ENCODE measurements at regions not wholly inside any gene's neighbourhood (a gene's known extent, or its start where the extent isn't known, plus 50 kb on each side); places are given as distances from the start of the nearest gene placed in this dataset.
A peak's percentile ranks its signal among the peaks of the same experiment; 100 is the strongest.

GRCh38 chr14:97489750-97490149 is 692.6 kb downstream of the VRK1 start:
- no peaks in the 10 kb centered on the region for H3K36me3 Mint-ChIP-seq (ENCODE audit: low read depth)
- no peak overlapping the region for H3K9ac ChIP-seq (ENCODE audit: extremely low read depth, low read length, poor library complexity, severe bottlenecking)
- TF ChIP-seq, protein P1, sequence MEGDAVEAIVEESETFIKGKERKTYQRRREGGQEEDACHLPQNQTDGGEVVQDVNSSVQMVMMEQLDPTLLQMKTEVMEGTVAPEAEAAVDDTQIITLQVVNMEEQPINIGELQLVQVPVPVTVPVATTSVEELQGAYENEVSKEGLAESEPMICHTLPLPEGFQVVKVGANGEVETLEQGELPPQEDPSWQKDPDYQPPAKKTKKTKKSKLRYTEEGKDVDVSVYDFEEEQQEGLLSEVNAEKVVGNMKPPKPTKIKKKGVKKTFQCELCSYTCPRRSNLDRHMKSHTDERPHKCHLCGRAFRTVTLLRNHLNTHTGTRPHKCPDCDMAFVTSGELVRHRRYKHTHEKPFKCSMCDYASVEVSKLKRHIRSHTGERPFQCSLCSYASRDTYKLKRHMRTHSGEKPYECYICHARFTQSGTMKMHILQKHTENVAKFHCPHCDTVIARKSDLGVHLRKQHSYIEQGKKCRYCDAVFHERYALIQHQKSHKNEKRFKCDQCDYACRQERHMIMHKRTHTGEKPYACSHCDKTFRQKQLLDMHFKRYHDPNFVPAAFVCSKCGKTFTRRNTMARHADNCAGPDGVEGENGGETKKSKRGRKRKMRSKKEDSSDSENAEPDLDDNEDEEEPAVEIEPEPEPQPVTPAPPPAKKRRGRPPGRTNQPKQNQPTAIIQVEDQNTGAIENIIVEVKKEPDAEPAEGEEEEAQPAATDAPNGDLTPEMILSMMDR (conservative IDR thresholded peaks at IDR 0.05) = no peak
- WGBS, 2 experiments (ENCODE audit: insufficient coverage in 1 of 2, insufficient read length in 1 of 2) = 75 to 85% methylated on average over 6 to 8 of the region's 10 CpGs
- peaks cover 8% of the 10 kb centered on the region for H3K9me3 ChIP-seq (ENCODE audit: control insufficient read depth, low read length)
- peaks cover 10% of the 10 kb centered on the region for H3K27me3 ChIP-seq (ENCODE audit: control insufficient read depth, insufficient read depth, low read length, poor library complexity, severe bottlenecking)
- H3K4me1 Mint-ChIP-seq = peaks cover 16% of the 10 kb centered on the region
- no peak overlapping the region for H3K4me3 Mint-ChIP-seq
- no peaks in the 10 kb centered on the region for H3K36me3 ChIP-seq (ENCODE audit: control insufficient read depth, insufficient read depth, low read length)
- H3K4me1 ChIP-seq (ENCODE audit: control insufficient read depth, insufficient read depth, low read length) = peaks cover 2% of the 10 kb centered on the region
- H3K27me3 Mint-ChIP-seq (ENCODE audit: insufficient read depth) = peaks cover 9% of the 10 kb centered on the region
- H3K9me3 Mint-ChIP-seq = peaks cover 2% of the 10 kb centered on the region
- no peak for DNase-seq
- no peak overlapping the region for H3K27ac ChIP-seq (ENCODE audit: low read depth, low read length)
- no peak overlapping the region for H3K27ac Mint-ChIP-seq
- H3K4me3 ChIP-seq (ENCODE audit: low read length) = no peak overlapping the region

GRCh38 chr14:97490521-97491070 is 693.4 kb downstream of the VRK1 start:
- H3K27ac ChIP-seq (ENCODE audit: low read depth, low read length) = no peak overlapping the region
- H3K36me3 ChIP-seq (ENCODE audit: control insufficient read depth, insufficient read depth, low read length) = no peaks in the 10 kb centered on the region
- TF ChIP-seq, protein P1 (conservative IDR thresholded peaks at IDR 0.05) = no peak
- H3K27me3 Mint-ChIP-seq (ENCODE audit: insufficient read depth) = peaks cover 9% of the 10 kb centered on the region
- H3K9ac ChIP-seq (ENCODE audit: extremely low read depth, low read length, poor library complexity, severe bottlenecking) = no peak overlapping the region
- H3K4me3 Mint-ChIP-seq = no peak overlapping the region
- peaks cover 10% of the 10 kb centered on the region for H3K27me3 ChIP-seq (ENCODE audit: control insufficient read depth, insufficient read depth, low read length, poor library complexity, severe bottlenecking)
- peaks cover 2% of the 10 kb centered on the region for H3K9me3 Mint-ChIP-seq
- no peak overlapping the region for H3K27ac Mint-ChIP-seq
- peak; percentile 64 for DNase-seq
- H3K4me1 ChIP-seq (ENCODE audit: control insufficient read depth, insufficient read depth, low read length) = peaks cover 2% of the 10 kb centered on the region
- 80 to 83% methylated on average over 1 to 8 of the region's 10 CpGs for WGBS, 2 experiments (ENCODE audit: insufficient coverage in 1 of 2, insufficient read length in 1 of 2)
- no peak overlapping the region for H3K4me3 ChIP-seq (ENCODE audit: low read length)
- H3K4me1 Mint-ChIP-seq = peaks cover 22% of the 10 kb centered on the region
- H3K36me3 Mint-ChIP-seq (ENCODE audit: low read depth) = no peaks in the 10 kb centered on the region
- H3K9me3 ChIP-seq (ENCODE audit: control insufficient read depth, low read length) = peaks cover 8% of the 10 kb centered on the region

- no peak overlapping the region for H3K4me3 Mint-ChIP-seq
Measured at GRCh38 chr14:97491697-97492096, 694.5 kb downstream of the VRK1 start.

More at GRCh38 chr14:97491697-97492096, 694.5 kb downstream of the VRK1 start:
- Mint-ChIP-seq H3K27ac (no peak overlapping the region), H3K9me3 (peaks cover 2% of the 10 kb centered on the region), H3K4me1 (peaks cover 32% of the 10 kb centered on the region), H3K27me3 (ENCODE audit: insufficient read depth) (peaks cover 9% of the 10 kb centered on the region), H3K36me3 (ENCODE audit: low read depth) (no peaks in the 10 kb centered on the region)
- TF ChIP-seq, protein P1 (conservative IDR thresholded peaks at IDR 0.05) = no peak
- peaks cover 8% of the 10 kb centered on the region for H3K9me3 ChIP-seq (ENCODE audit: control insufficient read depth, low read length)
- peak overlapping the region; percentile 41 for H3K4me3 ChIP-seq (ENCODE audit: low read length)
- 93% methylated on average over 5 of the region's 5 CpGs for WGBS, 2 experiments (ENCODE audit: insufficient coverage in 1 of 2, insufficient read length in 1 of 2)
- no peak for DNase-seq
- no peaks in the 10 kb centered on the region for H3K36me3 ChIP-seq (ENCODE audit: control insufficient read depth, insufficient read depth, low read length)
- no peak overlapping the region for H3K27ac ChIP-seq (ENCODE audit: low read depth, low read length)
- no peak overlapping the region for H3K9ac ChIP-seq (ENCODE audit: extremely low read depth, low read length, poor library complexity, severe bottlenecking)
- peaks cover 2% of the 10 kb centered on the region for H3K4me1 ChIP-seq (ENCODE audit: control insufficient read depth, insufficient read depth, low read length)
- peaks cover 10% of the 10 kb centered on the region for H3K27me3 ChIP-seq (ENCODE audit: control insufficient read depth, insufficient read depth, low read length, poor library complexity, severe bottlenecking)

All from endodermal cell (in vitro differentiated cells).